ENCODE measurements at regions not wholly inside any gene's neighbourhood (a gene's known extent, or its start where the extent isn't known, plus 50 kb on each side); places are given as distances from the start of the nearest gene placed in this dataset.

- DNase-seq (ENCODE audit: low read depth in 1 of 2, low spot score in 2 of 2) (no peak), FAIRE-seq (no peak)
- Histone ChIP-seq H3K18ac (ENCODE audit: extremely low read depth, low read length) (no peak overlapping the region), H4K91ac (replicated peaks; ENCODE audit: insufficient read length, low read length) (no peak overlapping the region), H2BK12ac (ENCODE audit: low read depth, low read length) (no peak overlapping the region), H3K56ac (replicated peaks; ENCODE audit: insufficient read length, low read depth, low read length) (no peak overlapping the region), H3K27me3 (replicated peaks in 1 of 4; ENCODE audit: control insufficient read depth in 3 of 4, extremely low read depth in 1 of 4, insufficient read depth in 3 of 4, low read length in 3 of 4) (no peaks in the 10 kb centered on the region), H3K23me2 (ENCODE audit: low read depth, low read length) (no peaks in the 10 kb centered on the region), H3K9ac (replicated peaks in 1 of 4; ENCODE audit: extremely low read depth in 1 of 4, low read depth in 3 of 4, low read length in 3 of 4) (no peak overlapping the region), H2BK15ac (ENCODE audit: low read length) (no peak overlapping the region), H3K36me3 (ENCODE audit: control insufficient read depth in 2 of 4, insufficient read depth in 4 of 4, low read length in 3 of 4) (no peaks in the 10 kb centered on the region), H2BK5ac (ENCODE audit: low read depth, low read length) (no peak overlapping the region), H3K9me3 (ENCODE audit: insufficient read depth in 2 of 2, low read depth in 1 of 2, low read length in 1 of 2) (no peaks in the 10 kb centered on the region), H2AFZ (ENCODE audit: low read length) (no peak overlapping the region), H2AK5ac (ENCODE audit: low read depth, low read length) (no peak overlapping the region), H3K79me1 (ENCODE audit: low read depth, low read length) (no peaks in the 10 kb centered on the region), H3K23ac (ENCODE audit: insufficient read length) (no peak overlapping the region), H4K8ac (ENCODE audit: extremely low read depth, insufficient read depth, low read length) (no peak overlapping the region), H3K14ac (ENCODE audit: insufficient read length) (no peak overlapping the region), H3K79me2 (ENCODE audit: control insufficient read depth in 1 of 2, insufficient read depth in 2 of 2, low read length in 2 of 2) (no peaks in the 10 kb centered on the region), H3K4me3 (ENCODE audit: extremely low read depth in 1 of 4, insufficient read depth in 2 of 4, low read depth in 3 of 4, low read length in 4 of 4) (no peak overlapping the region), H3K4ac (replicated peaks; ENCODE audit: insufficient read length, low read depth, low read length) (no peak overlapping the region), H3K4me2 (ENCODE audit: insufficient read depth in 1 of 2, low read depth in 2 of 2, low read length in 2 of 2) (no peak overlapping the region), H2BK120ac (replicated peaks; ENCODE audit: low read depth, low read length) (no peak overlapping the region), H3K4me1 (replicated peaks in 1 of 4; ENCODE audit: control insufficient read depth in 3 of 4, insufficient read depth in 4 of 4, low read length in 3 of 4) (peaks cover 0 to 4% (median 0%) of the 10 kb centered on the region in 4 experiments; a peak in 2 of 7 replicates), H2BK20ac (ENCODE audit: low read length) (no peak overlapping the region), H4K20me1 (replicated peaks in 1 of 2; ENCODE audit: control insufficient read depth in 1 of 2, insufficient read depth in 2 of 2, low read length in 2 of 2) (no peaks in the 10 kb centered on the region), H4K5ac (ENCODE audit: insufficient read length, low read depth, low read length) (no peak overlapping the region), H3K27ac (ENCODE audit: low read depth, low read length) (no peak overlapping the region)
- WGBS, 2 experiments (ENCODE audit: extremely low coverage in 1 of 2, insufficient coverage in 1 of 2, insufficient read length in 1 of 2, insufficient replicate concordance in 2 of 2, low coverage in 1 of 2, low lambda C conversion rate in 2 of 2, missing lambda C conversion rate in 1 of 2), result 78% methylated on average over 1 of the region's 1 CpG; no CpG with 5 or more reads in 1 of the 2 experiments
- TF ChIP-seq TAF7 (optimal IDR thresholded peaks at IDR 0.05; ENCODE audit: borderline replicate concordance, low read depth, low read length) (no peak), RNF2 (IDR thresholded peaks at IDR 0.05; ENCODE audit: borderline replicate concordance, low read depth, low read length, missing control alignments, poor library complexity, severe bottlenecking) (no peak), TBP (IDR thresholded peaks at IDR 0.05; ENCODE audit: low read depth, low read length) (no peak), BCL11A (IDR thresholded peaks at IDR 0.05; ENCODE audit: low read depth in 2 of 2, low read length in 2 of 2) (no peak), CBX8 (IDR thresholded peaks at IDR 0.05; ENCODE audit: borderline replicate concordance, low read depth, low read length) (no peak), GABPA (IDR thresholded peaks at IDR 0.05; ENCODE audit: borderline replicate concordance, insufficient read depth, low read length) (no peak), CEBPB (IDR thresholded peaks at IDR 0.05; ENCODE audit: low read depth, low read length) (no peak), SIX5 (IDR thresholded peaks at IDR 0.05; ENCODE audit: low read depth, low read length) (no peak), EGR1 (IDR thresholded peaks at IDR 0.05; ENCODE audit: borderline replicate concordance, low read depth, low read length) (no peak)
- ChIA-PET CTCF (ENCODE audit: partially characterized antibody) (no interaction called here), POLR2A (ENCODE audit: partially characterized antibody) (no interaction called here)
Measured at GRCh38 chr3:109478614-109479013, 141.3 kb upstream of the DPPA4 start.

Data from H1 (cell line).